IPS-15b (cell line): ENCODE measurements at regions not wholly inside any gene's neighbourhood (a gene's known extent, or its start where the extent isn't known, plus 50 kb on each side); places are given as distances from the start of the nearest gene placed in this dataset.

Experiments used
- H3K27me3 ChIP-seq: one replicate; pipeline ENCODE4 v1.6.1; 2013; ENCODE audit warnings: low read length; ENCODE audit not compliant: control insufficient read depth, insufficient read depth
- H3K36me3 ChIP-seq: one replicate; pipeline ENCODE4 v1.6.1; 2013; ENCODE audit warnings: low read length; ENCODE audit not compliant: control insufficient read depth, insufficient read depth
- H3K4me1 ChIP-seq: one replicate; pipeline ENCODE4 v1.6.1; 2013; ENCODE audit warnings: mild to moderate bottlenecking, low read length; ENCODE audit not compliant: control insufficient read depth, insufficient read depth
- H3K4me3 ChIP-seq: one replicate; pipeline ENCODE4 v1.5.1; 2013; ENCODE audit warnings: low read depth, low read length
- H3K9ac ChIP-seq: one replicate; pipeline ENCODE4 v1.6.1; 2013; ENCODE audit warnings: low read depth, mild to moderate bottlenecking, low read length
- H3K9me3 ChIP-seq: one replicate; pipeline ENCODE4 v1.6.1; 2013; ENCODE audit warnings: mild to moderate bottlenecking, low read length; ENCODE audit not compliant: control insufficient read depth, insufficient read depth

- H3K9ac ChIP-seq = no peak overlapping the region
- H3K27me3 ChIP-seq = no peaks in the 10 kb centered on the region
- peaks cover 7% of the 10 kb centered on the region for H3K4me1 ChIP-seq
- H3K9me3 ChIP-seq = no peaks in the 10 kb centered on the region
- no peak overlapping the region for H3K4me3 ChIP-seq
- no peaks in the 10 kb centered on the region for H3K36me3 ChIP-seq
Measured at GRCh38 chr17:12296209-12296625, 275.5 kb downstream of the MAP2K4 start.

- Histone ChIP-seq H3K9ac (no peak overlapping the region), H3K4me1 (no peaks in the 10 kb centered on the region), H3K9me3 (no peaks in the 10 kb centered on the region), H3K27me3 (no peaks in the 10 kb centered on the region), H3K36me3 (no peaks in the 10 kb centered on the region), H3K4me3 (no peak overlapping the region)
Measured at GRCh38 chr17:12301551-12301950, 280.9 kb downstream of the MAP2K4 start.

- H3K36me3 ChIP-seq = no peaks in the 10 kb centered on the region
- no peak overlapping the region for H3K9ac ChIP-seq
- H3K4me1 ChIP-seq = no peaks in the 10 kb centered on the region
- H3K4me3 ChIP-seq = no peak overlapping the region
- H3K27me3 ChIP-seq = no peaks in the 10 kb centered on the region
- H3K9me3 ChIP-seq = no peaks in the 10 kb centered on the region
Measured at GRCh38 chr17:12302711-12303110, 282.0 kb downstream of the MAP2K4 start.

- H3K36me3 ChIP-seq = no peaks in the 10 kb centered on the region
- no peaks in the 10 kb centered on the region for H3K27me3 ChIP-seq
- H3K4me1 ChIP-seq = no peaks in the 10 kb centered on the region
- H3K4me3 ChIP-seq = no peak overlapping the region
- H3K9ac ChIP-seq = no peak overlapping the region
- H3K9me3 ChIP-seq = no peaks in the 10 kb centered on the region
Measured at GRCh38 chr17:12310811-12311210, 290.1 kb downstream of the MAP2K4 start.

GRCh38 chr17:12312692-12313091 is 292.0 kb downstream of the MAP2K4 start:
- no peaks in the 10 kb centered on the region for H3K27me3 ChIP-seq
- H3K4me1 ChIP-seq = no peaks in the 10 kb centered on the region
- no peaks in the 10 kb centered on the region for H3K9me3 ChIP-seq
- H3K9ac ChIP-seq = no peak overlapping the region
- H3K4me3 ChIP-seq = no peak overlapping the region
- H3K36me3 ChIP-seq = no peaks in the 10 kb centered on the region

- Histone ChIP-seq H3K27me3 (no peaks in the 10 kb centered on the region), H3K36me3 (no peaks in the 10 kb centered on the region), H3K9me3 (no peaks in the 10 kb centered on the region), H3K9ac (no peak overlapping the region), H3K4me1 (no peaks in the 10 kb centered on the region), H3K4me3 (no peak overlapping the region)
Measured at GRCh38 chr17:12313786-12314185, 293.1 kb downstream of the MAP2K4 start.

- H3K9ac ChIP-seq = no peak overlapping the region
- no peaks in the 10 kb centered on the region for H3K9me3 ChIP-seq
- no peaks in the 10 kb centered on the region for H3K4me1 ChIP-seq
- no peak overlapping the region for H3K4me3 ChIP-seq
- H3K27me3 ChIP-seq = no peaks in the 10 kb centered on the region
- H3K36me3 ChIP-seq = no peaks in the 10 kb centered on the region
Measured at GRCh38 chr17:12316021-12316420, 295.3 kb downstream of the MAP2K4 start.

GRCh38 chr17:12318571-12319266 is 298.0 kb downstream of the MAP2K4 start:
- Histone ChIP-seq H3K9me3 (no peaks in the 10 kb centered on the region), H3K9ac (no peak overlapping the region), H3K4me1 (no peaks in the 10 kb centered on the region), H3K27me3 (no peaks in the 10 kb centered on the region), H3K4me3 (no peak overlapping the region), H3K36me3 (no peaks in the 10 kb centered on the region)

- Histone ChIP-seq H3K9me3 (no peaks in the 10 kb centered on the region), H3K4me1 (no peaks in the 10 kb centered on the region)
Measured at GRCh38 chr17:12320286-12320685, 299.6 kb downstream of the MAP2K4 start.

GRCh38 chr17:12328204-12328603 is 307.5 kb downstream of the MAP2K4 start:
- H3K9ac ChIP-seq = no peak overlapping the region
- no peaks in the 10 kb centered on the region for H3K36me3 ChIP-seq
- no peaks in the 10 kb centered on the region for H3K9me3 ChIP-seq
- H3K4me1 ChIP-seq = no peaks in the 10 kb centered on the region
- H3K27me3 ChIP-seq = no peaks in the 10 kb centered on the region
- no peak overlapping the region for H3K4me3 ChIP-seq

More at GRCh38 chr17:12320286-12320685, 299.6 kb downstream of the MAP2K4 start:
- no peak overlapping the region for H3K9ac ChIP-seq
- no peaks in the 10 kb centered on the region for H3K27me3 ChIP-seq
- no peaks in the 10 kb centered on the region for H3K36me3 ChIP-seq
- H3K4me3 ChIP-seq = no peak overlapping the region

GRCh38 chr17:12330456-12330855 is 309.8 kb downstream of the MAP2K4 start:
- Histone ChIP-seq H3K4me3 (no peak overlapping the region), H3K9me3 (no peaks in the 10 kb centered on the region), H3K27me3 (no peaks in the 10 kb centered on the region), H3K4me1 (no peaks in the 10 kb centered on the region), H3K9ac (no peak overlapping the region), H3K36me3 (no peaks in the 10 kb centered on the region)

GRCh38 chr17:12341328-12341727 is 320.7 kb downstream of the MAP2K4 start:
- Histone ChIP-seq H3K9me3 (no peaks in the 10 kb centered on the region), H3K36me3 (no peaks in the 10 kb centered on the region), H3K27me3 (no peaks in the 10 kb centered on the region), H3K9ac (no peak overlapping the region), H3K4me1 (no peaks in the 10 kb centered on the region), H3K4me3 (no peak overlapping the region)
